HUES48 (cell line): ENCODE measurements at regions not wholly inside any gene's neighbourhood (a gene's known extent, or its start where the extent isn't known, plus 50 kb on each side); places are given as distances from the start of the nearest gene placed in this dataset.
"Not testable (repeated sequence)": the region's sequence is repeated elsewhere in the genome, so short reads cannot be mapped to it uniquely, and the experiment has no call there.

ENCODE experiments used
- H3K27ac ChIP-seq: one replicate; pipeline ENCODE4 v1.7.0; 2013; ENCODE audit warnings: low read depth, low read length, inconsistent platforms
- H3K27me3 ChIP-seq: 2 replicates; pipeline ENCODE4 v1.6.1; 2013; ENCODE audit warnings: mild to moderate bottlenecking, low read length; ENCODE audit not compliant: control insufficient read depth, insufficient read depth
- H3K36me3 ChIP-seq: 2 replicates; pipeline ENCODE4 v1.6.1; 2013; ENCODE audit warnings: low read length; ENCODE audit not compliant: control insufficient read depth, insufficient read depth
- H3K4me1 ChIP-seq: 2 replicates; pipeline ENCODE4 v1.6.1; 2013; ENCODE audit warnings: mild to moderate bottlenecking, low read length; ENCODE audit not compliant: control insufficient read depth, insufficient read depth
- H3K4me3 ChIP-seq: 2 replicates; pipeline ENCODE4 v1.5.1; 2013; ENCODE audit warnings: mild to moderate bottlenecking, low read depth, low read length
- H3K9ac ChIP-seq: 2 replicates; pipeline ENCODE4 v1.6.1; 2013; ENCODE audit warnings: mild to moderate bottlenecking, low read depth, low read length, moderate library complexity
- H3K9me3 ChIP-seq: 2 replicates; pipeline ENCODE4 v1.6.1; 2013; ENCODE audit warnings: low read length; ENCODE audit not compliant: control insufficient read depth, insufficient read depth

DNA sequence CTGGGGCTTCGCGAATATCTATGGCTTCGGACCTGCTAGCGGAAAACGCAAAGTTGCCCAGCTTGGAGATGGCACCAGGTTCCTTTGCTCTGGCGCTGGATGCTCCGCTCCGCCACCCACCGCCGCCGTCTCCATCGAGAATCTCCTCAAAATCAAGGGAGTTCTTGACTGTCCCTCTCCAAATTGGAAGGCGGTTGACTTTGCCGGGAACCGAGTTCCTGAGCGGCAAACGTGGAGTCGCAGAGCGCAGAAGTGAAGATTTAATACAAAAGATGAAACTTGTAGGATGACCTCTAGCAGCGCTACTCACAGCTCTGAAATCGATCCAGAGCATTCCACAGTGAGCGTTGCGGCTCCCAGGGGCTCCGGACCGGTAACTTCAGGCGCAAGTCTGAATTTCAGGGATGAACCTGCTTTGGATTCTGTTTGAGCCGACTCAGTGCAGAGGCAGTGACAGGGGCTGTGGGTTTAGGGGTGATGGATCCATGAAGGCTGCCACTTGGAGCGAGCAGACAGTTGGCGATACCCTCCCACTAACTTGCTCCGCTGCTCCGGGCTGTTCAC lies 1641.5 kb upstream of the C9orf72 start:
- peak overlapping the region; percentile 74 for H3K4me3 ChIP-seq
- H3K4me1 ChIP-seq = peaks cover 21% of the 10 kb centered on the region
- H3K27me3 ChIP-seq = peaks cover 50% of the 10 kb centered on the region
- no peaks in the 10 kb centered on the region for H3K9me3 ChIP-seq
- no peak overlapping the region for H3K27ac ChIP-seq
- no peaks in the 10 kb centered on the region for H3K36me3 ChIP-seq
- no peak overlapping the region for H3K9ac ChIP-seq

DNA sequence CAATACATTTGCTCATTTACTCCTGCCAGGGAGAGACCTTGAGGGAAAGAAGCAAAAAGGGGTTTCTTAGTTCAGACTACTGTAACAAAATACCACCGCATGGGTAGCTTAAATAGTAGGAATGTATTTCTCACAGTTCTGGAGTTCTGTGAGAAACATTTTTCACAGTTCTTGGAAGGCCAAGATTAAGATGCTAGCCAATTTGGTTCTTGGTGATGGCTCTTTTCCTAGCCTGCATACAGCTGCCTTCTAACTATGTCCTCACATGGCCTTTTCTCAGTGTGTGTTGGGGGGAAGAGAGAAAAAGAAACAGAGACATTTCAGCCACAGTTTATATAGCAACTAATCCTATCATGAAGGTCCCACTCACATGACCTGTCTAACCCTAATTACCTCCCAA lies 1644.7 kb upstream of the C9orf72 start:
- Histone ChIP-seq H3K9me3 (no peaks in the 10 kb centered on the region), H3K27me3 (peaks cover 30% of the 10 kb centered on the region), H3K36me3 (no peaks in the 10 kb centered on the region), H3K4me1 (peaks cover 15% of the 10 kb centered on the region), H3K4me3 (no peak overlapping the region), H3K27ac (no peak overlapping the region), H3K9ac (no peak overlapping the region)

DNA sequence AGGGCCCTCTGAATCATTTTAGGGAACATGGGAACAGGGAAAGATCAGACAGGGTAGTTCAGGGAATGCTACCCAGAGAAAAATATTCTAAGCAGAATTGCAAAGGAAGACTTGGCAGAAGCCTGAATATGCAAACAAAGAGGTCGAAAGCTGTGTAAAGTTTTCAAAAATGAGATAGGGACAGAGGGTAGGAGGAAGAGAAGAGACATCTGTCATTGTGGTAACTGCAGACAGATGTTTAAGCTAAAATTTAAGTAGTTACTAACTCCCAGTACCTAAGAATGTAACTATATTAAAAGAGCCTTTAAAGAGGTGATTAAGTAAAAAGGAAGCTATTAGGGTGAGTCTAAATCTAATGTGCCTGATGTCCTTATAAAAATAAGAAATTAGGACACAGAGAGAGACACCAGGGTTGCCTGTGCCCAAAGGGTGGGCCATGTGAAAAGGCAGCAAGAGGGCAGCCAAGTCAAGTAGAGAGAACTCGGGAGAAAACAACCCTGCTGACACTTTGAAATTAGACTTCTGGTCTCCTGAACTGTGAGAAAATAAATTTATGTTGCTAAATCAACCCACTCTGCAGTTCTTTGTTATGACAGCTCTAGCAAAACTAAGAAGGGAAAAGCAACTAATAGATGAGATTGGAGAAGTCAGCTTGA lies 1647.4 kb upstream of the C9orf72 start:
- H3K36me3 ChIP-seq = no peaks in the 10 kb centered on the region
- peaks cover 14% of the 10 kb centered on the region for H3K27me3 ChIP-seq

GRCh38 chr9:29228558-29228957 lies 1655.3 kb upstream of the C9orf72 start:
- H3K36me3 ChIP-seq = no peaks in the 10 kb centered on the region
- no peak overlapping the region for H3K9ac ChIP-seq
- no peaks in the 10 kb centered on the region for H3K9me3 ChIP-seq
- no peaks in the 10 kb centered on the region for H3K4me1 ChIP-seq
- H3K27ac ChIP-seq = no peak overlapping the region
- no peaks in the 10 kb centered on the region for H3K27me3 ChIP-seq
- no peak overlapping the region for H3K4me3 ChIP-seq

More for the DNA sequence above, 1647.4 kb upstream of the C9orf72 start:
- H3K27ac ChIP-seq = no peak overlapping the region
- no peak overlapping the region for H3K4me3 ChIP-seq
- no peak overlapping the region for H3K9ac ChIP-seq
- peaks cover 7% of the 10 kb centered on the region for H3K4me1 ChIP-seq
- no peaks in the 10 kb centered on the region for H3K9me3 ChIP-seq

- Histone ChIP-seq H3K27me3 (no peaks in the 10 kb centered on the region), H3K4me3 (no peak overlapping the region), H3K36me3 (no peaks in the 10 kb centered on the region), H3K27ac (no peak overlapping the region), H3K4me1 (no peaks in the 10 kb centered on the region), H3K9ac (no peak overlapping the region), H3K9me3 (no peaks in the 10 kb centered on the region)
Observed at GRCh38 chr9:29230931-29231330, 1657.7 kb upstream of the C9orf72 start.

DNA sequence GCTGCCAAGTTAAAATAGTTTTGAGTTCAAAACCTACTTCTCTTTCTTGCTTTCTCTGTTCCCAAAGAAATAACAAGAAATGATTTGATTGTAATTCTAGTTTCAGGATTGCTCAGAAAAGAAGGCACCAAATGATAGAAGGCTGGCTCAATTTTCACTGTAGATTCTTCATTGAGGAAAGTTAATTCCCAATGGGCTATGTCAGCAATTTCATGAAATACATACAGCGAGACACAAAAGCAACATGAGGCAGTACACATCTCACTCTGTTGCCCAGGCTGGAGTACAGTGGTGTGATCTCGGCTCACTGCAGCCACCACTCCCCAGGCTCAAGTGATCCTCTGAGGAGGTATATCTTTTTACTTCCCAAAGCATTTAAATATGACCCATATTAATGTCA lies 1659.9 kb upstream of the C9orf72 start:
- H3K4me3 ChIP-seq = no peak overlapping the region
- no peaks in the 10 kb centered on the region for H3K4me1 ChIP-seq
- H3K9ac ChIP-seq = no peak overlapping the region
- no peak overlapping the region for H3K27ac ChIP-seq
- no peaks in the 10 kb centered on the region for H3K36me3 ChIP-seq
- H3K27me3 ChIP-seq = no peaks in the 10 kb centered on the region
- no peaks in the 10 kb centered on the region for H3K9me3 ChIP-seq

DNA sequence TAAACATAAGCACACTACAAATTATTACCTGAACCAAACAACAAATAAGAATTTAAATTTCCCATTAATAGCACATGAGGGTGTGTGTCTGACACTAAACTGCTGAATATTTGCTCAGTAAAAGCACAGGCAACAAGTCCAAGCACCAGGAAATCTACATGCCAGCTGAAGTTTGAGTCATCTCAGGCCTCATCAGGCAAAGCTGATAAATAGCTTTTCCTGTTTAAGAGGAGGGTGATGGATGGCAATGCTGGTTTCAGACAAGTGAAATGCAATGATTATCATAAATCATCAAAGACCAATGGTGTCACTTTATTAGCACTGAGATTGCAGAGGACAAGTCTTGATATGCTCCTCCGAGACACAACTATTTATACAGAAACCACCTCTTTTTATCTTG lies 1668.0 kb upstream of the C9orf72 start:
- no peaks in the 10 kb centered on the region for H3K36me3 ChIP-seq
- H3K4me1 ChIP-seq = no peaks in the 10 kb centered on the region
- H3K27me3 ChIP-seq = no peaks in the 10 kb centered on the region
- no peaks in the 10 kb centered on the region for H3K9me3 ChIP-seq
- no peak overlapping the region for H3K9ac ChIP-seq
- H3K4me3 ChIP-seq = no peak overlapping the region
- no peak overlapping the region for H3K27ac ChIP-seq

DNA sequence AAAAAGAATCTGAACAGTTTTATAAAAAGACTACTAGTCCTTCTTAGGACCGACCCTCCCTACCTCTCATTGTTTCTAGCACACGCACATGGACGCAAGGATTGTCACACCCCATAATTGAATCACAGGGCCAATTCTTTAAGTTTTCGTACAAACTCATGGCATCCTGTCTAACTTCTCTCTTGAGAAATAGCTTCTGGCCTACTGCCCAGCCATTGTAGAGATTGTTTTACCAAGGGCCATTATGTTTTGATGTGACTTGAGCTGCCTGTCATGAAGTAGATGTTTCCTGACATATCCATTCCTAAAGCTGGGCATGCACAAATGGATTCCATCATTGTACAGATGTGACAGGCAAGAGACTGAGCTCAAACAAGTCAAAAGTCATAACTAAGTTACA lies 1672.1 kb upstream of the C9orf72 start:
- Histone ChIP-seq H3K4me3 (no peak overlapping the region), H3K4me1 (no peaks in the 10 kb centered on the region), H3K9ac (no peak overlapping the region), H3K9me3 (no peaks in the 10 kb centered on the region), H3K36me3 (no peaks in the 10 kb centered on the region), H3K27me3 (no peaks in the 10 kb centered on the region), H3K27ac (no peak overlapping the region)

GRCh38 chr9:29270400-29270799 lies 1697.1 kb upstream of the C9orf72 start:
- not testable (repeated sequence) for H3K27me3 ChIP-seq, H3K4me1 ChIP-seq, H3K36me3 ChIP-seq, H3K9me3 ChIP-seq, H3K27ac ChIP-seq, H3K4me3 ChIP-seq, H3K9ac ChIP-seq

DNA sequence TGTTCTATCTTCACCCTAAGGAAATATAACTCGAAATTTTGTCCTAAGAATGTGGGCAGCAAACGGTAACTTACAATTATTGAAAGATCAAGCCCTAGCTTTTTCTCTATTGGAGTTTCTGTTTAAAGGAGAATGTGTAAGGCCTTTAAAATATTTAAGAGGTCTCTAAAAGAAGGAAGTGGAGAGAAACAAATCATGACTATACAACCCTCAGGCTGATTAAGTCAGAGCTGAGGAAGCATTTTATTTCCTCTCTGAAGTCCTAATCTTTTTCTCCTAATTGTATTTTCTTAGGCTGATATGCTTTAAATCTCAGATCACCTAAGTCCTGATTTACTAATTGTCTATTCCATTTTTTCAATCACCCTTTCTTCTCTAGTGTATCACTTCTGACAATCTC lies 1708.8 kb upstream of the C9orf72 start:
- no peak overlapping the region for H3K4me3 ChIP-seq
- no peaks in the 10 kb centered on the region for H3K4me1 ChIP-seq
- H3K9ac ChIP-seq = no peak overlapping the region
- no peaks in the 10 kb centered on the region for H3K9me3 ChIP-seq
- no peaks in the 10 kb centered on the region for H3K36me3 ChIP-seq
- H3K27me3 ChIP-seq = no peaks in the 10 kb centered on the region
- no peak overlapping the region for H3K27ac ChIP-seq

DNA sequence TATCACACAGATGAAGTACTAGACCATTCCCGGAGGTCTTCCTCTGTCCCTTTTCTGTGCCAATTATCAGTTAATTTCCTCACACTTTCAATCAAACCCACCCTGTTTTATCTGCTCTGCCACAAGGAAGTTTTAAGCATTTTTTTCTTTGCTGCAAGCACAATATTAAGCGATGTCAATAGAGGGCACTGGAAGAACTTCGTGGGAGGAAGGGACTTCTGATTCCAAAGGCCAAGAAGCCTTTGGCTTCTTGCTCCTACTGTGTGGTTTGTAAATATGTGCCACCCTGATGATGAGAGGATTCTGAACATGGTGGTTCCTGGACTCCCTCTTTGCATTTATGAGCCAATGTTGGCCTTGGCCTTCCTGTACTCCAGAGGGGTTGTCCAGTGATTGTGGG lies 1712.5 kb upstream of the C9orf72 start:
- H3K27ac ChIP-seq = no peak overlapping the region
- H3K4me1 ChIP-seq = no peaks in the 10 kb centered on the region
- no peaks in the 10 kb centered on the region for H3K36me3 ChIP-seq
- no peaks in the 10 kb centered on the region for H3K9me3 ChIP-seq
- no peak overlapping the region for H3K4me3 ChIP-seq
- H3K9ac ChIP-seq = no peak overlapping the region
- H3K27me3 ChIP-seq = no peaks in the 10 kb centered on the region
